ENCODE measurements at regions not wholly inside any gene's neighbourhood (a gene's known extent, or its start where the extent isn't known, plus 50 kb on each side); places are given as distances from the start of the nearest gene placed in this dataset.

- DNase-seq (ENCODE audit: low read depth), result no peak
These were observed 50.8 kb upstream of the SLC39A10 start for GRCh38 chr2:195606179-195606578.

DNA sequence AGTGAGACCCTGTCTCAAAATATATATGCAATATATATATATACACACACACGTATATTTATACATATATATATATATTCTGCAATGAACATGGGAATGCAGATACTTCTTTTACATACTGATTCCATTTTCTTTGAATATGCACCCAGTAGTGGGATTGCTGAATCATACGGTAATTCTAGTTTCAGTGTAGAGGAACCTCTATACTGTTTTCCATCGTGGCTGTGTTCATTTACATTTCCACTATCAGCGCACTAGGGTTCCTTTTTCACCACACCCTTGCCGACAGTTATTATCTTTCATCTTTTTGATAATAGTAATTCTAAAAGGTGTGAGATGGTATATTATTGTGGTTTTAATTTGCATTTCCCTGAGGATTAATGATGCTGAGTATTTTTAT, 52.3 kb upstream of the SLC39A10 start:
- DNase-seq (ENCODE audit: low read depth), result no peak

GRCh38 chr2:195603998-195604397, 53.0 kb upstream of the SLC39A10 start:
- no peak for DNase-seq (ENCODE audit: low read depth)

- DNase-seq (ENCODE audit: low read depth), result no peak
These were observed 53.6 kb upstream of the SLC39A10 start for GRCh38 chr2:195603408-195603807.

- DNase-seq (ENCODE audit: low read depth), result no peak
These were observed 54.3 kb upstream of the SLC39A10 start for GRCh38 chr2:195602687-195603086.

- DNase-seq (ENCODE audit: low read depth), result no peak
These were observed 55.7 kb upstream of the SLC39A10 start for GRCh38 chr2:195601361-195601760.

DNA sequence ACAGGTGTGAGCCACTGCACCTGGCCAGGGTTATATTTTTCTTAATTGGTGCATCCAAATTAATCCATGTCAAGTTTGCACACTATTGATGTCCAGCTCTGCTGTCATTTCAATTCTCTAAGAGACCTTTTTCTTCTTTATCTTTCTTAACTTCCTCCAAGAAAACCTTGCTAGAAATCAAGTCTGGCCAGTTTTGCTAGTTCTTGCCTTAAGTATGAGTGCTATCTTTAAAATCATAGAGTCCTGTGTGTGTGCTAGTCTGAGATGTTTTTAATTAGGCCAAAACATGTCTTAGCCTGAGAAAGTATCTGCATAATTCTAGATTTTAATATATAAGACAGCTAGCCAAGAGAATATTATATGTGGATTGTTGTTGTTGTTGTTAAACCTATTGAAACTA, 56.2 kb upstream of the SLC39A10 start:
- DNase-seq (ENCODE audit: low read depth), result peak; percentile 18

- no peak for DNase-seq (ENCODE audit: low read depth)
These were observed 60.2 kb upstream of the SLC39A10 start for GRCh38 chr2:195596840-195597239.

DNA sequence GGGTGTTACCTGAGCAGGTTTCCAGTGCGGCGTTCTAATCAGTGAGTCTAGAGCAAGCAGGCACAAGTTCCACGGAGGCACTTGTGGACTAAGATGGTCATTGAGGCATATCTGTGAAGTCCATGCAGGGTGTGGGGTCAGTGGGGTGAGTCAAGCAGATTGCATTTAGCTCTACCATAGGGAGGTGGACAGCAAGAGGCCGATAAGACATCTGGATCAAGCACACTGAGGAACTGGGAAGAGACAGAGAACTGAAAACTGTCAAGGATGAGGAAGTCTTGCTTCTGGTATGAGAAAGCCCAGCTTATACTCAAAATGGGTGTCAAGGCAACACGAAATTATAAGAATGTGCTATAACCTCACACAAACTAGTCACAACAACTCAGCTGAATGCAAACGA, 61.2 kb upstream of the SLC39A10 start:
- no peak for DNase-seq (ENCODE audit: low read depth)

DNA sequence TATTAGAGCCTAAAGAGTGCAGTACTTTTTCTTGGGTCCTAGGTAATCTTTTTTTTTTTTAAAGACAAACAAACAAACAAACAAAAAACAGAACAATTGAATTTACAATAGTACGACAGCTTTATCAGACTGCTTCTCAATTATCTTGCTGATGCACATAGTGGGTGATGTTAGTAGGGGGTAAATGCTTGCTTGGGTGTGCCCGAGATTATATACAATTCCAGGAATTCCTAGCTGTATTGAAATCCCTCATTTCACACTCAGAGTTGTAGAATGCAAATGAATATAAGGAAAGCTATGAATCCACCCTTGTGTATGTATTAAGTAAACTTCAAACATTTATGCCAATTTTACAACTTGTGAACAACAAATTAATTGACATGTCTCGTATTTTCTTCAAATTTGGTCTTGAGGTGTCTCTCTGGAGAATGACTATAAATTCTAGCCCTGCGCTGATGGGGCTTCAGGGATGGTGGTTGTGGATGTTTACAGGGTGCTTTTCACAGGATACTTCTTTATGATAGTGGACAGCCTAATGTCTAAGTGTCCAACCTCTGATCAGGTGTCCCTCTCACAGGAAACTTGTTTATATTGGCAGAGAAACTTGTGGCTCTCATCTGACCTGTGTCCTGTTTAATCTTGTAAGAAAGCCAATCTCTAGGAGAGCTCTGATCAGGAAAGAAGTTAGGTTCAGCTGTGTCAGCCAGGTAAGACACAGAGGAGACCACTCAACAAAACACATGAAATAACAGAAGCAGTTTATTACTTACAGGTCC, 61.9 kb upstream of the SLC39A10 start:
- no peak for DNase-seq (ENCODE audit: low read depth)

GRCh38 chr2:195594248-195594647, 62.8 kb upstream of the SLC39A10 start:
- DNase-seq (ENCODE audit: low read depth), result no peak

- no peak for DNase-seq (ENCODE audit: low read depth)
These were observed 64.9 kb upstream of the SLC39A10 start for GRCh38 chr2:195592105-195592504.

- DNase-seq (ENCODE audit: low read depth), result peak; percentile 68
These were observed 66.2 kb upstream of the SLC39A10 start for GRCh38 chr2:195590861-195591205.

- DNase-seq (ENCODE audit: low read depth), result peak; percentile 42
These were observed 66.7 kb upstream of the SLC39A10 start for GRCh38 chr2:195590199-195590860.

DNA sequence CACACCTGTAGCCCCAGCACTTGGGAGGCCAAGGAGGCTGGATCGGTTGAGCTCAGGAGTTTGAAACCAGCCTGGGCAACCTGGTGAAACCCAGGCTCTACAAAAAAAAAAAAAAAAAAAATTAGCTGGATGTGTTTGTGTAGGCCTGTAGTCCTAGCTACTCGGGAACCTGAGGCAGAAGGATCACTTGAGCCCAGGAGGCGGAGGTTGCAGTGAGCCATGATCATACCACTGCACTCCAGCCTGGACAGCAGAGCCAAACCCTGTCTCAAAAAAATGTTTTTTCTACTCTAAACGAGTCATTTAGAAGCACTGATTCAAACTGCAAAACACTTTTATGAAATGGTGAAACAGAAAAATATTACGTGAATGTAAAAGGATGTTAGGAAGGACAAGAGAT, 69.1 kb upstream of the SLC39A10 start:
- DNase-seq (ENCODE audit: low read depth), result no peak

GRCh38 chr2:195586062-195586714, 70.8 kb upstream of the SLC39A10 start:
- no peak for DNase-seq (ENCODE audit: low read depth)

DNA sequence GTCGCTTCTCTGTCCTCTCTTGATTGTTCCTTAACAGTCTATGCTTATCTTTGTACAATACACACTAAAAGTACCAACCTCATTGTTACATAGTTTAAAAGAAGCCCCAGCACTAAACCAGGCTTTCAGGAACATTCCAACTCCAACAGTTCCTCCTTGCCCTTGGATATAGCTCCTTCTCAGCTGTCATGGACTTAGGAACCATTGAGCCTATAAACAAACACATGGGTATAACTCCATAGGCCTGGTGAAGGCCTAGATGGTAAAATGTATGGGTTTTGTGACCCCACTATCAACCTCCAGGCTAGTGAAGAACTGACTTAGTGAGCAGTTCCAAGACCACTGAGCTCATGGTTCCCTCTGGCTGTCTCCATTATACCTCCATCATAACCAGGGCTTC, 74.8 kb upstream of the SLC39A10 start:
- DNase-seq (ENCODE audit: low read depth), result no peak

GRCh38 chr2:195579776-195580555, 77.1 kb upstream of the SLC39A10 start:
- DNase-seq (ENCODE audit: low read depth), result no peak

DNA sequence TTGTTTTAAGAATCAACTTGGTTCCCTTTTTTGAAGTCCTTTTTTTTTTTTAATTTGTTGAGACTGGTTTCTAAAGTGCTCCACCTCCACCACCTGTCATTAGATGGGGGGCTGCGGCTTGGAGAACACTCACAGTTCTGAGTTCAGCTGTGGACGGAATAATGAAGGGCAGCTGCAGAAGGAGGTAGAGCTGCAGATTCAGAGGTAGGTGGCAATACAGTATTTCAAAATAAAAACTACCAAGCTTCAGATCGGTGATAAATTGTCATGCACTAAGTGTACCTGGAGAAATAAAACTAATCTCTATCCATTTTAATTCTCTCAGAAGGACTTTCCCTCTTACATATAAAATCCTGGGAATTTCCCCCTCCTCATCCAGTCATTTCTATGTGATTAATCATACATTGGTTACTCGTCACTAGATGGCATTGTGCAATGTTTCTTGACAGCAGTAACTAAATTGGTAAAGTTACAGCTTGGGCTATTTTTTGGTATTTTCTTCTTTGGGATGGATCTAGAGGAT, 81.1 kb upstream of the SLC39A10 start:
- DNase-seq (ENCODE audit: low read depth), result peak; percentile 97

- DNase-seq (ENCODE audit: low read depth), result no peak
These were observed 82.0 kb upstream of the SLC39A10 start for GRCh38 chr2:195575016-195575415.

DNA sequence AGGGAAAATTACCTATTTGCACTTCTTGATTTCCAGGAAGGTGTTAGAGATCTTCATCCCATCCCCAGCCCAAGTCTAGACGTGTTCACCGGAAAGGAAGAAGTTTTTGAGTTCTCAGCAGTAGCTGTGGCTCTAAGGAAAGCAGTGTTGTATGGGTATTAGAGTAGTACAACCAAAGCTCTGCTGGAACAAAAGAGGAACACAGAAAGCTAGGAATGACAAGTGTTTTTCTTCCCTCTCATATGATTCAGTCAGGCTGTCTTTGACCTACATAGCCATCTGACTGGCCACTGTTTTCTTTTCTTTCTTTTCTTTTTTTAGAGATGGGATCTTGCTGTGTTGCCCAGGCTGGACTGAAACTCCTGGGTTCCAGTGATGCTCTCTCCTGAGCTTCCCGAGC, 82.7 kb upstream of the SLC39A10 start:
- no peak for DNase-seq (ENCODE audit: low read depth)
